SK-N-SH (cell line): ENCODE measurements at regions not wholly inside any gene's neighbourhood (a gene's known extent, or its start where the extent isn't known, plus 50 kb on each side); places are given as distances from the start of the nearest gene placed in this dataset.

ENCODE experiments used
- CTCF ChIA-PET: fragments of 300-600, 350-600 bp; formaldehyde crosslinking; extraction: SDS; loops from one replicate; lab custom pipeline; 2021; lab: Yijun Ruan, JAX
- POLR2A ChIA-PET: fragments of 350-600 bp; sonication (Branson Sonifier 250); formaldehyde crosslinking; extraction: SDS; loops from one replicate; lab custom pipeline; 2020; ENCODE audit warnings: antibody characterized with exemption, inconsistent platforms; lab: Yijun Ruan, JAX
- DNase-seq: peaks from one replicate; pipeline ENCODE4 v3.0.0; 2012
- H2AFZ ChIP-seq: fragments of 200-600 bp; sonication (generic); 2 replicates; pipeline ENCODE4 v1.8.1; 2016; ENCODE audit warnings: antibody characterized with exemption, mild to moderate bottlenecking, low read depth
- H3F3A ChIP-seq: fragments of 200-600 bp; sonication (generic); replicated peaks from 2 replicates; pipeline ENCODE3; 2016; ENCODE audit warnings: antibody characterized with exemption, mild to moderate bottlenecking; ENCODE audit not compliant: insufficient read depth
- H3K27ac ChIP-seq, 2 experiments: fragments of 200-500 bp in 1 of 2; fragments of 200-600 bp in 1 of 2; sonication (Bioruptor generic) in 1 of 2; sonication (generic), shearing (Covaris generic) in 1 of 2; 2 replicates each; pipeline versions ENCODE4 v1.5.1 to v1.6.1; 2014 to 2016; ENCODE audit warnings: low read depth in 2 of 2, inconsistent platforms in 1 of 2, low read length in 1 of 2, mild to moderate bottlenecking in 1 of 2, mixed read lengths in 1 of 2
- H3K27me3 ChIP-seq: fragments of 200-600 bp; sonication (generic), shearing (Covaris generic); 2 replicates; pipeline ENCODE4 v1.6.1; 2016; ENCODE audit warnings: mixed run types; ENCODE audit not compliant: insufficient read depth
- H3K36me3 ChIP-seq, 2 experiments: fragments of 200-500 bp in 1 of 2; fragments of 200-600 bp in 1 of 2; sonication (Bioruptor generic) in 1 of 2; sonication (generic) in 1 of 2; replicated peaks in 1 of 2; 2 replicates each; pipeline versions ENCODE3 to v1.5.1; 2014 to 2016; ENCODE audit warnings: low read length in 1 of 2, mild to moderate bottlenecking in 1 of 2; ENCODE audit not compliant: insufficient read depth in 2 of 2, control insufficient read depth in 1 of 2
- H3K4me1 ChIP-seq, 2 experiments: fragments of 200-500 bp in 1 of 2; fragments of 200-600 bp in 1 of 2; sonication (Bioruptor generic) in 1 of 2; sonication (generic), shearing (Covaris generic) in 1 of 2; 2 replicates each; pipeline versions ENCODE4 v1.5.1 to v1.6.1; 2014 to 2016; ENCODE audit warnings: low read depth in 1 of 2, low read length in 1 of 2, mixed run types in 1 of 2; ENCODE audit not compliant: insufficient read depth in 2 of 2, control insufficient read depth in 1 of 2
- H3K4me2 ChIP-seq: fragments of 200-600 bp; sonication (generic), shearing (Covaris generic); 2 replicates; pipeline ENCODE4 v1.6.1; 2017; ENCODE audit warnings: mixed run types
- H3K4me3 ChIP-seq, 2 experiments: fragments of 200-500 bp in 1 of 2; fragments of 200-600 bp in 1 of 2; sonication (Bioruptor generic) in 1 of 2; sonication (generic), shearing (Covaris generic) in 1 of 2; 2 replicates each; pipeline versions ENCODE4 v1.5.1 to v1.8.1; 2014 to 2016; ENCODE audit warnings: low read depth in 2 of 2, inconsistent platforms in 1 of 2, low read length in 1 of 2, mild to moderate bottlenecking in 1 of 2, mixed read lengths in 1 of 2, moderate library complexity in 1 of 2
- H3K79me2 ChIP-seq: fragments of 200-600 bp; sonication (generic); 2 replicates; pipeline ENCODE4 v1.8.1; 2017; ENCODE audit warnings: mild to moderate bottlenecking; ENCODE audit not compliant: insufficient read depth
- H3K9ac ChIP-seq: fragments of 200-600 bp; sonication (generic); 2 replicates; pipeline ENCODE4 v1.6.1; 2017; ENCODE audit warnings: mixed run types
- H3K9me2 ChIP-seq: fragments of 200-600 bp; sonication (generic); 2 replicates; pipeline ENCODE4 v1.6.1; 2017; ENCODE audit warnings: mixed run types
- H3K9me3 ChIP-seq: fragments of 200-600 bp; sonication (generic); 2 replicates; pipeline ENCODE4 v1.6.1; 2017; ENCODE audit warnings: mixed run types, mild to moderate bottlenecking, moderate library complexity
- H4K20me1 ChIP-seq: fragments of 200-600 bp; sonication (generic); 2 replicates; pipeline ENCODE4 v1.6.1; 2017; ENCODE audit warnings: mild to moderate bottlenecking, mixed run types; ENCODE audit not compliant: insufficient read depth
- CHD2 ChIP-seq: fragments of 150-350 bp; IDR thresholded peaks from 2 replicates; pipeline ENCODE4 v1.6.1; 2018; ENCODE audit warnings: low read length; ENCODE audit not compliant: partially characterized antibody
- ELF1 ChIP-seq: IDR thresholded peaks from 2 replicates; pipeline ENCODE4 v1.4.0; 2012
- EP300 ChIP-seq, 2 experiments: IDR thresholded peaks; 2 replicates each; pipeline versions ENCODE4 v1.4.0 to v1.6.1; 2012; ENCODE audit warnings: borderline replicate concordance in 1 of 2, low read depth in 1 of 2, low read length in 1 of 2
- EZH2phosphoT487 ChIP-seq: fragments of 200-600 bp; sonication (generic); IDR thresholded peaks from 2 replicates; pipeline ENCODE4 v1.6.1; 2017; ENCODE audit warnings: low read depth, mixed run types, mild to moderate bottlenecking, antibody characterized with exemption, moderate library complexity, borderline replicate concordance
- FOXM1 ChIP-seq: IDR thresholded peaks from 2 replicates; pipeline ENCODE4 v1.4.0; 2012; ENCODE audit warnings: low read depth, mild to moderate bottlenecking
- GABPA ChIP-seq: IDR thresholded peaks from 2 replicates; pipeline ENCODE4 v1.4.0; 2012; ENCODE audit warnings: low read depth, mild to moderate bottlenecking
- MEF2A ChIP-seq: IDR thresholded peaks from 2 replicates; pipeline ENCODE4 v1.4.0; 2012; ENCODE audit warnings: low read depth, borderline replicate concordance
- MXI1 ChIP-seq: IDR thresholded peaks from 2 replicates; pipeline ENCODE4 v1.6.1; 2012; ENCODE audit warnings: mild to moderate bottlenecking, low read depth, low read length, improper control_type of control experiment
- RAD21 ChIP-seq: IDR thresholded peaks from 2 replicates; pipeline ENCODE4 v1.6.1; 2012; ENCODE audit warnings: mild to moderate bottlenecking, low read length
- RCOR1 ChIP-seq: fragments of 150-350 bp; IDR thresholded peaks from 2 replicates; pipeline ENCODE4 v1.6.1; 2017; ENCODE audit warnings: antibody characterized with exemption, low read length
- RXRA ChIP-seq: IDR thresholded peaks from 2 replicates; pipeline ENCODE4 v1.4.0; 2012; ENCODE audit warnings: low read depth, mild to moderate bottlenecking, borderline replicate concordance
- TAF1 ChIP-seq: IDR thresholded peaks from 2 replicates; pipeline ENCODE4 v1.6.1; 2012; ENCODE audit warnings: low read depth, mild to moderate bottlenecking, low read length, moderate library complexity, borderline replicate concordance
- TEAD4 ChIP-seq: IDR thresholded peaks from 2 replicates; pipeline ENCODE4 v1.4.0; 2012; ENCODE audit warnings: mild to moderate bottlenecking, borderline replicate concordance; ENCODE audit not compliant: insufficient read depth
- YY1 ChIP-seq: IDR thresholded peaks from 2 replicates; pipeline ENCODE4 v1.4.0; 2012; ENCODE audit warnings: low read depth, mild to moderate bottlenecking
- WGBS: methylation state at CpG from one replicate; pipeline ENCODE4 v1.1.6; 2017; ENCODE audit warnings: low lambda C conversion rate; 5-methylcytosine and 5-hydroxymethylcytosine counted together
- TF ChIP-seq, protein P1 (sequence below): IDR thresholded peaks from 2 replicates; pipeline ENCODE4; 2012
- TF ChIP-seq, protein P2 (sequence below): fragments of 200-600 bp; sonication (generic); IDR thresholded peaks from 2 replicates; pipeline ENCODE4 v1.6.1; 2017; ENCODE audit warnings: antibody characterized with exemption, mild to moderate bottlenecking, moderate library complexity
- TF ChIP-seq, protein P3 (sequence below): IDR thresholded peaks from 2 replicates; pipeline ENCODE4 v1.4.0; 2012; ENCODE audit warnings: low read depth, borderline replicate concordance
- TF ChIP-seq, protein P4 (sequence below): IDR thresholded peaks from 2 replicates; pipeline ENCODE4 v1.6.1; 2012; ENCODE audit warnings: mild to moderate bottlenecking, low read depth, low read length, moderate library complexity
- TF ChIP-seq, protein P5 (sequence below): IDR thresholded peaks from 2 replicates; pipeline ENCODE4 v1.4.0; 2012; ENCODE audit warnings: low read depth, borderline replicate concordance

DNA sequence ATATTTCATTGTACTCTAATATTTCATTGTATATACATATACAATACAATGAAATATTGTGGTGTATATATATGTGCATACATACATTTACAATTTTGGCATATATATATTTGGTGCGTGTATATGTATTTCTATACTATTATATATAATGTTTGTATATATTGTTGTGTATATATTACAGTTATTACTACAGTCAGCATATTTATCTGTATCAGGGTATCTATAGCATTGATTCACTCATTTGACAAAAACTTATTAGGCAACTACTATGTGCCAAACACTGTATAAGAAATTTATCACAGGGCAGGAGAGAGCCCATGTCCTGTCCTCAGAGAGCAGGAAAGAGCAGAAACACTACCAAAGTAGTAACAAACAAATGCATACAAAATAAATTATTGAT lies 910.6 kb downstream of the QKI start:
- Histone ChIP-seq H2AFZ (no peak overlapping the region), H3K79me2 (no peaks in the 10 kb centered on the region), H3K4me1 (no peaks in the 10 kb centered on the region), H3K27me3 (no peaks in the 10 kb centered on the region), H3K4me3 (no peak overlapping the region), H3K4me2 (no peak overlapping the region), H3K27ac (no peak overlapping the region), H4K20me1 (no peaks in the 10 kb centered on the region), H3K9me3 (no peaks in the 10 kb centered on the region), H3K36me3 (no peaks in the 10 kb centered on the region), H3K9ac (no peak overlapping the region), H3K9me2 (no peaks in the 10 kb centered on the region), H3F3A (no peaks in the 10 kb centered on the region)
- WGBS: 71% methylated on average over 1 of the region's 1 CpG
- TF ChIP-seq FOXM1 (no peak), GABPA (no peak), RAD21 (no peak), RCOR1 (no peak), EP300 (IDR thresholded peaks at IDR 0.05; ENCODE audit: borderline replicate concordance in 1 of 2, low read depth in 1 of 2, low read length in 1 of 2) (no peak), MXI1 (no peak), CHD2 (no peak), EZH2phosphoT487 (no peak), TEAD4 (no peak), YY1 (no peak), TAF1 (no peak), MEF2A (no peak), ELF1 (no peak), RXRA (no peak)
- TF ChIP-seq, protein P1, sequence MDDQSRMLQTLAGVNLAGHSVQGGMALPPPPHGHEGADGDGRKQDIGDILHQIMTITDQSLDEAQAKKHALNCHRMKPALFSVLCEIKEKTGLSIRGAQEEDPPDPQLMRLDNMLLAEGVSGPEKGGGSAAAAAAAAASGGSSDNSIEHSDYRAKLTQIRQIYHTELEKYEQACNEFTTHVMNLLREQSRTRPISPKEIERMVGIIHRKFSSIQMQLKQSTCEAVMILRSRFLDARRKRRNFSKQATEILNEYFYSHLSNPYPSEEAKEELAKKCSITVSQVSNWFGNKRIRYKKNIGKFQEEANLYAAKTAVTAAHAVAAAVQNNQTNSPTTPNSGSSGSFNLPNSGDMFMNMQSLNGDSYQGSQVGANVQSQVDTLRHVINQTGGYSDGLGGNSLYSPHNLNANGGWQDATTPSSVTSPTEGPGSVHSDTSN: no peak
- TF ChIP-seq, protein P2, sequence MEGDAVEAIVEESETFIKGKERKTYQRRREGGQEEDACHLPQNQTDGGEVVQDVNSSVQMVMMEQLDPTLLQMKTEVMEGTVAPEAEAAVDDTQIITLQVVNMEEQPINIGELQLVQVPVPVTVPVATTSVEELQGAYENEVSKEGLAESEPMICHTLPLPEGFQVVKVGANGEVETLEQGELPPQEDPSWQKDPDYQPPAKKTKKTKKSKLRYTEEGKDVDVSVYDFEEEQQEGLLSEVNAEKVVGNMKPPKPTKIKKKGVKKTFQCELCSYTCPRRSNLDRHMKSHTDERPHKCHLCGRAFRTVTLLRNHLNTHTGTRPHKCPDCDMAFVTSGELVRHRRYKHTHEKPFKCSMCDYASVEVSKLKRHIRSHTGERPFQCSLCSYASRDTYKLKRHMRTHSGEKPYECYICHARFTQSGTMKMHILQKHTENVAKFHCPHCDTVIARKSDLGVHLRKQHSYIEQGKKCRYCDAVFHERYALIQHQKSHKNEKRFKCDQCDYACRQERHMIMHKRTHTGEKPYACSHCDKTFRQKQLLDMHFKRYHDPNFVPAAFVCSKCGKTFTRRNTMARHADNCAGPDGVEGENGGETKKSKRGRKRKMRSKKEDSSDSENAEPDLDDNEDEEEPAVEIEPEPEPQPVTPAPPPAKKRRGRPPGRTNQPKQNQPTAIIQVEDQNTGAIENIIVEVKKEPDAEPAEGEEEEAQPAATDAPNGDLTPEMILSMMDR: no peak
- TF ChIP-seq, protein P3, sequence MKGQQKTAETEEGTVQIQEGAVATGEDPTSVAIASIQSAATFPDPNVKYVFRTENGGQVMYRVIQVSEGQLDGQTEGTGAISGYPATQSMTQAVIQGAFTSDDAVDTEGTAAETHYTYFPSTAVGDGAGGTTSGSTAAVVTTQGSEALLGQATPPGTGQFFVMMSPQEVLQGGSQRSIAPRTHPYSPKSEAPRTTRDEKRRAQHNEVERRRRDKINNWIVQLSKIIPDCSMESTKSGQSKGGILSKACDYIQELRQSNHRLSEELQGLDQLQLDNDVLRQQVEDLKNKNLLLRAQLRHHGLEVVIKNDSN: no peak
- TF ChIP-seq, protein P4, sequence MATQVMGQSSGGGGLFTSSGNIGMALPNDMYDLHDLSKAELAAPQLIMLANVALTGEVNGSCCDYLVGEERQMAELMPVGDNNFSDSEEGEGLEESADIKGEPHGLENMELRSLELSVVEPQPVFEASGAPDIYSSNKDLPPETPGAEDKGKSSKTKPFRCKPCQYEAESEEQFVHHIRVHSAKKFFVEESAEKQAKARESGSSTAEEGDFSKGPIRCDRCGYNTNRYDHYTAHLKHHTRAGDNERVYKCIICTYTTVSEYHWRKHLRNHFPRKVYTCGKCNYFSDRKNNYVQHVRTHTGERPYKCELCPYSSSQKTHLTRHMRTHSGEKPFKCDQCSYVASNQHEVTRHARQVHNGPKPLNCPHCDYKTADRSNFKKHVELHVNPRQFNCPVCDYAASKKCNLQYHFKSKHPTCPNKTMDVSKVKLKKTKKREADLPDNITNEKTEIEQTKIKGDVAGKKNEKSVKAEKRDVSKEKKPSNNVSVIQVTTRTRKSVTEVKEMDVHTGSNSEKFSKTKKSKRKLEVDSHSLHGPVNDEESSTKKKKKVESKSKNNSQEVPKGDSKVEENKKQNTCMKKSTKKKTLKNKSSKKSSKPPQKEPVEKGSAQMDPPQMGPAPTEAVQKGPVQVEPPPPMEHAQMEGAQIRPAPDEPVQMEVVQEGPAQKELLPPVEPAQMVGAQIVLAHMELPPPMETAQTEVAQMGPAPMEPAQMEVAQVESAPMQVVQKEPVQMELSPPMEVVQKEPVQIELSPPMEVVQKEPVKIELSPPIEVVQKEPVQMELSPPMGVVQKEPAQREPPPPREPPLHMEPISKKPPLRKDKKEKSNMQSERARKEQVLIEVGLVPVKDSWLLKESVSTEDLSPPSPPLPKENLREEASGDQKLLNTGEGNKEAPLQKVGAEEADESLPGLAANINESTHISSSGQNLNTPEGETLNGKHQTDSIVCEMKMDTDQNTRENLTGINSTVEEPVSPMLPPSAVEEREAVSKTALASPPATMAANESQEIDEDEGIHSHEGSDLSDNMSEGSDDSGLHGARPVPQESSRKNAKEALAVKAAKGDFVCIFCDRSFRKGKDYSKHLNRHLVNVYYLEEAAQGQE: no peak
- TF ChIP-seq, protein P5, sequence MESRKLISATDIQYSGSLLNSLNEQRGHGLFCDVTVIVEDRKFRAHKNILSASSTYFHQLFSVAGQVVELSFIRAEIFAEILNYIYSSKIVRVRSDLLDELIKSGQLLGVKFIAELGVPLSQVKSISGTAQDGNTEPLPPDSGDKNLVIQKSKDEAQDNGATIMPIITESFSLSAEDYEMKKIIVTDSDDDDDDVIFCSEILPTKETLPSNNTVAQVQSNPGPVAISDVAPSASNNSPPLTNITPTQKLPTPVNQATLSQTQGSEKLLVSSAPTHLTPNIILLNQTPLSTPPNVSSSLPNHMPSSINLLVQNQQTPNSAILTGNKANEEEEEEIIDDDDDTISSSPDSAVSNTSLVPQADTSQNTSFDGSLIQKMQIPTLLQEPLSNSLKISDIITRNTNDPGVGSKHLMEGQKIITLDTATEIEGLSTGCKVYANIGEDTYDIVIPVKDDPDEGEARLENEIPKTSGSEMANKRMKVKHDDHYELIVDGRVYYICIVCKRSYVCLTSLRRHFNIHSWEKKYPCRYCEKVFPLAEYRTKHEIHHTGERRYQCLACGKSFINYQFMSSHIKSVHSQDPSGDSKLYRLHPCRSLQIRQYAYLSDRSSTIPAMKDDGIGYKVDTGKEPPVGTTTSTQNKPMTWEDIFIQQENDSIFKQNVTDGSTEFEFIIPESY: no peak
- ChIA-PET CTCF (no interaction called here), POLR2A (no interaction called here)
- DNase-seq: no peak
